HS-27A (cell line): ENCODE measurements at regions not wholly inside any gene's neighbourhood (a gene's known extent, or its start where the extent isn't known, plus 50 kb on each side); places are given as distances from the start of the nearest gene placed in this dataset.
"Not testable (repeated sequence)": the region's sequence is repeated elsewhere in the genome, so short reads cannot be mapped to it uniquely, and the experiment has no call there.

Experiments used
- DNase-seq: peaks from one replicate; pipeline ENCODE4 v3.0.0-alpha.2; 2012; ENCODE audit warnings: low read depth, missing footprints

DNA sequence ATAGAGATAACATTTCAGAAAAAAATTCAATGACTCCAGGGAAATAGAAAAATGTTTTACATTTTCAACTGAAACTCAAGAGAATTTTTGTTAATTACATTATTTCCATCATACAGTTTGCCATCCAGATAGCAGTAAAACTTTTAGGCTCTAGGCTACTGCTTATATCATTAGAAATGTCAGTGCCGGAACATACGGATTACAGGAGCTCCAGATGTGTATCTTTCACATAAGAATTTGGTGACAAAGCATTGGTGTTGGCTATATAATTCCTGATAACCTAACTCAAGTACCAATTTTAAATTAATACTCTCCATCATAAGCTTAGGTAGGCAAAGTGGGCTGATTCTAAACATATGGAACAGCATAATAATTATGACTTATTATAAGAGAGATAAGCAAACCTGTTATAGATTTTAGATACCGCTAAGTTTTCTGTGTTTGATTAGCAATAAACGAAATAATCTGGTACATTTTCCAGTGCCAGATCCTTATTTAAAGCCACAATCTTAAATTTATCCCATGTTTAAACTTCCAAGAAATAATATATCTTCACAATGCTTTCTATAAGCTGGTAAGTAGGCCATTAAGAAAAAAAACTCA is 637.9 kb downstream of the NXPH1 start:
- DNase-seq, result no peak

DNA sequence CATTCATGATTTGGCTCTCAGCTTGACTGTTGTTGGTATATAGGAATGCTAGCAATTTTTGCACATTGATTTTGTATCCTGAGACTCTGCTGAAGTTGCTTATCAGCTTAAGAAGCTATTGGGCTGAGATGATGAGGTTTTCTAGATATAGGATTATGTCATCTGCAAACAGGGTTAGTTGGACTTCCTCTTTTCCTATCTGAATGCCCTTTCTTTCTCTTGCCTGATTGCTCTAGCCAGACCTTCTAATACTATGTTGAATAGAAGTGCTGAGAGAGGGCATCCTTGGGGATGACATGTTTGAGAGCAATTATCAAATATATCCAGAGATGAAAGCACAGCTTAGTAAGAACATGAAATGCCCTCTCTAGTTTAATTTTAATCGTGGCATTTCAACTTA is 642.4 kb downstream of the NXPH1 start:
- DNase-seq, result not testable (repeated sequence)

DNA sequence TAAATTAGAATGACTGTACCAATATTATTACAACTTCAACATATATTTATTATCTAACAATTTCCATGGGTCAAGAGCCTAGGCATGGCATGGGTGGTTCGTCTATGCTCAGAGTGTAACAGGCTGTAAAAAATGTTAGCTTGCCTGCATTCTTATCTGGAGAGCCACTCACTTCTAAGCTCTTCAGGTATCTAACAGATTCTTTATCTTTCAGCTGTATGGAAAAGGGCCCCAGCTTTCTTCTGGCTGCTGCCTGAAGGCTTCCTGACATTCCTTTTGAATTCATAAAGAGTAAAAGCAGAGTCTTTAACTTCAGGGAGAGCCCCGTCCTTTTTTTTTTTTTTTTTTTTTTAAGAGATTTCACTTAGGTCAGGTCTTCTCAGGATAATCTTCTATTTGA is 648.8 kb downstream of the NXPH1 start:
- no peak for DNase-seq

DNA sequence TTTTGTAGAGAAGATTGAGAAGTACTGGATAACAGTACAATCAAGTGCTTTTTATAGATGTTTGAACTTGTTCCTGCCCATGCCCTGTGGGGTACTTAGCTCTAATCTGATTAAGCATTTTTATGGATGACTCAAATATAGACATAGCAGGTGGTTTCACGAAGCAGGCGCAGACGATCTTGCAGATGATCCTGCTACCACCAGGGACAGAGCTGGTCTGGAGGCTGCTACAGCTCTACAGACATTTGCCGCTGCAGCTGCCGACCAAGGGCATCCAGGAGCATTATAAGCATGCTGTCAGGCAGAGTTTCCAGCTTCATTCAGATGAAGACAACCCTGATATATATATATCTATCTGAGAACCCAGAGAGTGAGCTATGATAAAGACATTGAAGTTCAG is 650.4 kb downstream of the NXPH1 start:
- DNase-seq, result no peak

DNA sequence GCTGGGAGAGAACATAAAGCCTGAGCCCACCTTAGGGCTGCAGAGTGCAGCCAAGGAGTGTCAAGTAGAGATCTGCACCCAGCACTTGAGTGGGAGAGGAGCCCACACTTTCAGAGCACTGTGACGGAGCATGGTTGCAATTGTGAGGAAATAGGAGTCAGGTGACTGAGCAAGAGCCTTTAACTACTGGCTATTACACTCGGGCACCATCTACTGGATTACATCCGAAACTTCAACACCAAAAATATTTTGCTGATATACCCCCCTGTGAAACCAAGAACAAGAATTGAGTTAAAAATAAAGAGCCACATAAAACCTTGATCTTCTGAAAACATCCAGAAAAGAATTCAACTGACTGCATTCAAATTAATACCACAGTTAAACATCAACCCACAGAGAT is 657.9 kb downstream of the NXPH1 start:
- no peak for DNase-seq

DNA sequence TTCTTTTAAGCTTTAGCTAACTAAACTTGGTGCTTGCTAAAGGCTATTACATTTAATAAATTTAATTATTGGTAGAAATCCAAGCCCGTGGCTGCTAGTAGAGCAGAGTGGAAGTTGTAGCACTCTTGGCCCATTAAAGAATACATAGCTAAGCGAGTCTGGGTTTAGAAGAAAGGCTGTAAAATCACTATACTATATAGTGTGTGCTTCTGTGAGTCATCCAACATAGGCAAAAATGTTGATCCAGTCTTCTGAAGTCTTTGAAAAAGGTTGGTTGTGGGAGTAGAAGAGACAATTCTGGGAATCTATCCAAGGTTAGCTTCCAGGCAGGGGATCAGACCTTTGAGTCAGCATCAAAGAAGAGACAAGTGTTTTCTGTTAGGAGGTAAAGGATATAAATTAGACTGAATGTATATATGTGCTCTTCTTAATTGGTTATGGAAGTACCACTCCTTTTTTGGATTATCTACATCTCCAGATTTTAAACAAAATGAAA is 664.2 kb downstream of the NXPH1 start:
- no peak for DNase-seq

DNA sequence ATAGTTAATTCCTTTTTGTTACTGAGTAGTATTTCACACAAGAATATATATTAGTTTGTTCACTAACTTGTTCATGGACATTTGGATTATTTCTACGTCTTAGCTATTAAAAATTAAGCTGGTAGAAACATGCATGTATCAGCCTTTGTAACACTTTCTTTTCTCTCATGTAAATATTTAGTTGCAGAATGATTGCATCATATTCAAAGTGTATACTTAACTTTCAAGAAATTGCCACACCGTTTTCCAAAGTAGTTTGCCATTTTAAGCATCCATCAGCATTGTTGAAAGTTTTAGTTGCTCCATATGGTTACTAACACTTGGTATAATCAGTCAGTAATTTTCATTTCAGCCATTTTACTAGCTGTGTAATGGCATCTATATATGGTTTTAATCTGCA is 666.9 kb downstream of the NXPH1 start:
- DNase-seq, result no peak

DNA sequence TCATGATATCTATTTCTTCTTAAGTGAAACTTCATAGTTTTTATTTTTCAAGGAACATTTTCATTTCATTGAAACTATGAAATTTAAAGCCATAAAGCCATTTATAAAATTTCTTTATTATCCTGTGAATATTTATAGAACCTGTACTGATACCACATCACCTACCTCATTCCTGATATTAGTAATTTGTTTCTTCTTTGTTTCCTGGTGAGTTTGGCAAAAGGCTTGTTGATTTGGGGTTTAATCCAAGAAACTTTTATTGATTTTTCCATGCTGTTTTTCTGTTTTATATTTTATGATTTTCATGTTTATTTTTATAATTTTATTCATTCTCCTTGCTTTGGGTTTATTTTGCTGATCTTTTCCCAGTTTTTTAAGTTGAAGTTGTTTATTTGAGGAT is 669.4 kb downstream of the NXPH1 start:
- no peak for DNase-seq

DNA sequence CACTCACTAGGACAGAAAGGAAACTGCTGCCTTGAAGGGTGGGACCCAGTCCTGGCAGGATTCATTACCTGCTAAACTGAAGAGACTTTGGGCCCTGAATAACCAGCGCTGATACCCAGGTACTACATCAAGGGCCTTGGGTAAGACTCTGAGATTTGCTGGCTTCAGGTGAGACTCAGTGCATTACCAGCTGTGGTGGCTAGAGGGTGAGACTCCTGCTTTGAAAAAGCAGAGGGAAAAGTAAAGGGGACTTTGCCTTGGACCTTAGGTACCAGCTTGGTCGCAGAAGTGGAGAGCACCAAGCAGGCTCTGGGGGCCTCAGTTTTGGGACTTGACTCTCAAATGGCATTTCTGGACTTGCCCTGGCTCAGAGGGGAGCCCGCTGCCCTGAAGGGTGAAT is 673.3 kb downstream of the NXPH1 start:
- no peak for DNase-seq

DNA sequence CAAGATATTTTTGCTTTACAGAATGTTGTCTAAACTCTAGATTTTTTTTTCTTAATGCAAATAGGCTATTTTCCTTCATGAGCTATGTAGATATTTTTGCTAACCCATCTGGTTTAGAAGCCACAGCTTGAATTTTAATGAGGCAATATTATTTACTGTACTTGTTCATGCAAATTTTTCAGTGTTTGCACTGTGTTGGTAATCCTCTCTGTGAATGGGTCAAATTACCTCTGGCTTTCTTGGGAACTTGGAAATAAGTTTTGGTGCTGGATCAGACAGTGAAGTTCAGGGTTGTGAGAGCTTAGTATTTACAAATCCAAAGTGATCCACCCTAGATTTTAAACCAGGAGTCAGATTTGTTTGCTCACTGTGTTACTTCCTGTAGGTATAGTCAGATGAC is 686.9 kb downstream of the NXPH1 start:
- no peak for DNase-seq

DNA sequence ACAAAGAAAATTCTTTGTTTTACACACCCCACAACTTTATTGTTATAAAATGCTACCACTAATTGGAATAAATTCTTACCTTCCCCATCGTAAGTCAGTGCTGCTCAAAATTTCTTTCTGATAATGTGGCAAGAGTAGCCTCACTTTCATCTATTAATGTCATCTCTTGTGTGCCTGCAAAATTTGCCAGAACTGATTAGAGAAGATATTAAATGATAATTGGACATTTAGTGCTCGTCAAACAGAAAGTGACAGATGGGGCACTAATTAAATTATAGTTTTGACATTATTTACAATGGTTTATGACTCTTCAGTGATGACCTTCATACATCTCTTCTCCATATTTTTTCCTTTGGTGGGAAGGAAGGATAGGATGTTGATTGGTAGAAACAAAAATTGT is 690.9 kb downstream of the NXPH1 start:
- DNase-seq, result no peak

DNA sequence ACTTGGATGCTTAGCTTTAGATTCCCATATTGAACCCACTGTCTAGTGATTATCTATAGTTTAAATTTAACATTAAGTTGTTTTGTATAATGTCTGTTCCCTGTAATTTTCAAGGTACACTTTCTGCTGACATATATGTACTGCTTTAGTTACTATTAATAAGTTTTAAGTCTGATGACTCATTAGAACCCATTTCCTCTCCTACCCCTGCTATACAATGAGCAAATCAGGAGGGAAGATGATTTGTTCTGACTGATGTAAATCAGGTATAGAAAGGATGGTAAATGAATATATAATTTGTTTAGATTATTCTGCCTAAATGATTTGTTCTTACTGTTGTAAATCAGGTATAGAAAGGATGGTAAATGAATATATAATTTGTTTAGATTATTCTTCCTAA is 691.8 kb downstream of the NXPH1 start:
- DNase-seq, result no peak

DNA sequence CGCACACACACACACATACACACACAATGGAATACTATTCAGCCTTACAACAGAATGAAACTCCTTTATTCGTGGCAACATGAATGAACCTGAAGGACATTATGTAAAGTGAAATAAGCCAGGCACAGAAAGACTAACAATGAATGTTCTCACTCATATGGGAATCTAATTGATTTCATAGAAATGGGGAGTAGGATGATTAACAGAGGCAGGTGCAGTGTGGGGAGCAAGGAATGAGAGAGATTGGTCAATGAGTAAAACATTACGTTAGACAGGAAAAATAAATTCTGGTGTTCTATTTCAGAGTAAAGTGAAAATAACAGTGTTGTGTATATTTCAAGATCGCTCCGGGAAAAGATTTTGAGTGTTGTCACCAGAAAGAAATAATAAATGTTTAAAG is 694.5 kb downstream of the NXPH1 start:
- DNase-seq, result no peak

DNA sequence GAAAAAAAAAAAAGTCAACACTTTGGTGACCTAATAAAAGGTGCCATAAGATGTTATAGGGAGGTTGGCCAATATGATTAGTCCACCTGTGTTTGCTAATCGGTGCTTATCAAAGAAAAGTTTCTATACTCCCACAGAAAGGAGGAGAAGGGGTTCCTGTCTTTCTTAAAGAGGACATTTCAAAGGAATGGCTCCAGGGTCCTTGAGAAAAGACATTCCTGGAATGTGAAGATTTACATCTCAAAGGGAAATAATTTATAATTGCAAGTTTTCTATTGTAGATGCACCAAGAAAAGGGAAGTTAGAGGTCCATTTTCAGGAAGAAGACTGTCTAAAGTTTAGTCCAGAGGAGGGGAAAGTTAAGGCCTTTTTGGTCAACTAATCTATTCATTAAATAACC is 715.3 kb downstream of the NXPH1 start:
- DNase-seq, result no peak

DNA sequence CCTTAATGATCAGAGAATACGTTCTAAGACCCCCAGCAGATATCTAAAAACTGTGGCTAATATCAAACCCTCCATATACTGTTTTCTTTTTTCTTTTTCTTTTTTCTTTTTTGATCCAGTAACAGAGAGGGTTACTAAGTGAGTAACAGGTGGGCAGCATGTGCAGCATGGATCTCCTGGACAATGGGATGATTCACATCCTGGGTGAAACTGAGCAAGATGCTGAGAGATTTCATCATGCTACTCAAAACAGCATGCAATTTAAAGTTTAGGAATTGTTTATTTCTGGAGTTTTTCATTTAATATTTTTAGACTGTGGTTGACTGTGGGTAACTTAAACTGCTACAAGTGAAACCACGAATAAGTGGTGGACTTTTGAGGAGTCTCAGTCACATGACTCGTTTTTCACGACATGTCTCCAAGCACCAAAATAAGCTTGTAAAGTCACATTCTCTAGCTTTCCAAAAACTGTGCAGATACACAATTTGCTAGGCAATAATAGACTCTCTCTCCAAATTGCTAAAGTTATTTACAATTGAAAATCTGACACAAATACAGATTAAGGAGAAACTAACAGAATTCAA is 716.2 kb downstream of the NXPH1 start:
- DNase-seq, result no peak

DNA sequence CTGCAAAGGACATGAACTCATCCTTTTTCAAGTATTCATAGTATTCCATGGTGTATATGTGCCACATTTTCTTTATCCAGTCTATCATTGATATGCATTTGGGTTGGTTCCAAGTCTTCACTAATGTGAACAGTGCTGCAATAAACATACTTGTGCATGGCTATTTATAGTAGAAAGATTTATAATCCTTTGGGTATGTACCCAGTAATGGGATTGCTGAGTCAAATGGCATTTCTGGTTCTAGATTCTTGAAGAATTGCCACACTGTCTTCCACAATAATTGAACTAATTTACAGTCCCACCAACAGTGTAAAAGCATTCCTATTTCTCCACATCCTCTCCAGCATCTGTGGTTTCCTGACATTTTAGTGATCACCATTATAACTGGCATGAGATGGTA is 730.3 kb downstream of the NXPH1 start:
- not testable (repeated sequence) for DNase-seq

DNA sequence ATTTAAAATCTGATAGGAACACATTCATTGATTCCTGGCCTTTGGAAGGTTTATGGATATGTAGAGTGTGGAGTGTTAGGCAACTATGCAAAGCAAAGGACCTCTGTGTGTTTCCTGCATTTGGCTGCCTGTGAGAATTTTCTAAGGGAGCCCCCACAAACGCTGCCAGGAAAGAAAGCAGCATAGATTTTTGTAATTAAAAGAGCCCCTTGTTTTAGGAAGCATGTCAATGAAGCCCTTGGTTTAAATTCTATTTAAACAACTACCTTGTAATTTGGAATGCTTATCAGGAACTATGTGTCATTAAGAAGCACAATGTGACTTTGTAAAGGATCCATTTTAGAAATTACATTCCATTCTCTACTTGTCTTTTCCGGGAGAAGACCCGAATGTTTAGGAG is 742.5 kb downstream of the NXPH1 start:
- DNase-seq, result no peak

DNA sequence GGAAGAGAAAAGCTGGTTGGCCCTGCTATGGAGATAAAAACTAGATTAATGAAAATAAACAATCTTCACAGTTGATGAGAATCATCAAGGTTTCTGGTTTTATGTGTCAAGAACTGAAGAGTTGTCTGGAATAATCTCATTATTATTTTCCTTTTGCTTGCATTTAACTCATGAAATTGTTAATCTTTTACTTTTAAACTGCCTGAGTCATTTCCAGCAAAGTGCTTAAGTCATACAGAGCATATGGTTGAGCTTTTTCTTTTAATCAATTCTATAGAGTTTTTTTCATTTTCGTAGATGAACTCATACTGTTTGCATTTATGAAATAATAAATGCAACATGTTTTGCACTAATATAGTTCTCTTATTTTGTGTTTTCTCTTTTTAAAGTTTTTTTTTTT is 747.9 kb downstream of the NXPH1 start:
- DNase-seq, result no peak

DNA sequence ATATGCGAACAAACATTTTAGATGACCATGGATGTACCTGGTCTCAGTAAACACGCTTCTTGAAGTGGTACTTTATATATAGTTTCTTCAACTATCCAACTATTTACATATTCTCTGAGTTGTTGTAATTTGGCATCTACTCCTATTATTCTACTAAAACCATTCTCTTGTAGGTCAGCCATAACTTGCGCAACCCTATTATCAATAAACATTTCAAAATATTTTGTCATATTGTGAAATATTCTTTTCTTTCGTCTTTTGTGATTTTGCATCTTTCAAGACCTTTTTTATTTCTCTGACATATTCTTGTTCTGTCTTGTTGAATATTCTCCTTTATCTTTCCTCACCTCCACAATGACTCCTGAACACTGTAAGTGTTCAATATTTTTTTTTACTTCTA is 753.3 kb downstream of the NXPH1 start:
- no peak for DNase-seq

DNA sequence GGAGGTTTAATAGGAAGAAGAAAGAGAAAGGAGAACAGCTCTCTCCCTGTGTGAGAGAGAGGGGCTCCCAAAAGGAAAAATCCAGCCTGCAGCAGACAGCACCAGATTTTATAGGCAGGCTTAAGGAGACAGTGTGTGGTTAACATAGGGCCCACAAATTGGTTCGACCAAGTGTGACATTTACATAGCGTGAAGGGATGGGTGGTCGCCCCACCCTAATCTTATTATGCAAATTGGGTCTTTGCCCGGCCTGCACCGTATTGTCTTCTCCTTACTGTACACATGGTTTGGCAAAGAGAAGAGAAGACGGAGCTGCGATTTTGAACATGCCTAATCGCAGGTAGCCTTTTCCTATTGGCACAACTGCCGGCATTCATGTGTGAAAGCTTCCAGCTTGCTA is 756.3 kb downstream of the NXPH1 start:
- DNase-seq, result no peak

DNA sequence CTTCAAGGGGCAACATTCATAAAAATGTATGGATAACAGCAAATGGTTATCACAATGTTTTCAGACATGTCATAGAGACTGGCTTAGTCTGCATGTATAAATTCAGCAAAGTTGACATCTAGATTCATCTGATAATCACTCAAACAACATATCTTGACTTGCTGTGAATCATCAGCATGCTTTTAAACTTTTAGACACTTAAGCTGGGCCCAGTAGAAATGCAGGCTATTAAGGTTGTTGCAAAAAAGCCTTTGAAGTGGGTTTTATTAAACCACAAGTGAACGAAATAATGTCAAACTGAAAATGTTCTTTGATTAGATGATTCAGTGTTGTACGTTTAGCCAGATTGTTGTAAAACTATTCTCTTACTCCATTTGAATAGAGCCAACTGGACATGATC is 759.6 kb downstream of the NXPH1 start:
- DNase-seq, result no peak

DNA sequence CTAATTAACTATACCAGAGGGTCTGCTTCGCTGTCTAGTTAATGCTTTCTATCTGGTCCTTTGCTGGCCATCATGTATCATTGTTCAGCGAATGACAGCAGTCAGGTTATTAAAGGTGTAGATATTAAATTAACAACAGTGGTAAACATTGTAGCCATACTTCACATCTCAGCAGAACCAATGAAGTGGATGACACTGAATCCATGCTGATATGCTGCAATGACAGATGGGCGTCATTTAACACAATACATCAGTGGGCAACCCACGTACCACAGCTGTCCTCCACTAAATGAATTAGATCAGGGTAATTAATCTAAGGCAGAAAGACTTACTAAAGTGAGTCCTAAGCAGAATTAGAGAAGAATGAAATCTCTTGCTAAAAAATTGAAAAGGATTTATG is 767.2 kb downstream of the NXPH1 start:
- no peak for DNase-seq

DNA sequence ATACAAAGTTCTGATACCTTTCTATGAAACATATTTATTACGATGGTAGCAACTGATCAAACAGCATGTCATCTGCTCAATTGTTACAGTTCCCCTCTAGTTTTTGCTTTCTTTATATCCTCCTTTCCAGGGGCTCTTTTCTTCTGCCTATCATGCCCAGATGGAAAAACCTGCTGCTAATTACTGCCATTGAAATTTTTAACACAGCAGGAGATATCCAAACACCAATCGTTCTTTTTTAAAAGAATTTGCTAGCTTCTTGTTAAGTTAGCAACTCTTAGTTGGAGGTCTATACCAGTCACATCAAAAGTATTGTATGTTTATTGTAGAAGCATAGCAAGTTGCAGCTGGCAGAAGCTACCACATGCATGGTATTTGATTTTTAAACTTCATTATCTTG is 768.5 kb downstream of the NXPH1 start:
- DNase-seq, result no peak

DNA sequence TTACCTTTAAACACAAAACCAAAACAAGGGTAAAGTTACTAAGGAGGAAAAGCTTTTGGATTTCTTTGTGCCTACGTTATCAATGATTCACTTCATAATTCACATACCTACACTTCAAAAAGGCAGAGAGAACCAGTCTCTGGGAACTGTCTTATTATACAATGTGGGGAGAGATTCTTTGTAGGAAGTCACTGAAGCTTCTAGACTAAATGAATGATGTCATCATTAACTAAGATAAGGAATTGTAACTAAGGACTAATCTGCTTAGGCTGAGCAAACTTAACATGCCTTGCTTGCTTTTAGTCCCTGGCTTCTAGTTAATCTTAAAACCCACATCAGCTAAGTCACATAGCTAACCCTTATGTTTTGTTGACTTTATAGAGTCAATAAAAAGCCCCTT is 771.2 kb downstream of the NXPH1 start:
- DNase-seq, result no peak
